NCI-H526 (cell line): ENCODE measurements at regions not wholly inside any gene's neighbourhood (a gene's known extent, or its start where the extent isn't known, plus 50 kb on each side); places are given as distances from the start of the nearest gene placed in this dataset.
"Not testable (repeated sequence)": the region's sequence is repeated elsewhere in the genome, so short reads cannot be mapped to it uniquely, and the experiment has no call there.

Source experiments
- DNase-seq, 2 experiments: peaks; one replicate each; lab custom pipeline; 2025; lab: John Stamatoyannopoulos, UW

DNA sequence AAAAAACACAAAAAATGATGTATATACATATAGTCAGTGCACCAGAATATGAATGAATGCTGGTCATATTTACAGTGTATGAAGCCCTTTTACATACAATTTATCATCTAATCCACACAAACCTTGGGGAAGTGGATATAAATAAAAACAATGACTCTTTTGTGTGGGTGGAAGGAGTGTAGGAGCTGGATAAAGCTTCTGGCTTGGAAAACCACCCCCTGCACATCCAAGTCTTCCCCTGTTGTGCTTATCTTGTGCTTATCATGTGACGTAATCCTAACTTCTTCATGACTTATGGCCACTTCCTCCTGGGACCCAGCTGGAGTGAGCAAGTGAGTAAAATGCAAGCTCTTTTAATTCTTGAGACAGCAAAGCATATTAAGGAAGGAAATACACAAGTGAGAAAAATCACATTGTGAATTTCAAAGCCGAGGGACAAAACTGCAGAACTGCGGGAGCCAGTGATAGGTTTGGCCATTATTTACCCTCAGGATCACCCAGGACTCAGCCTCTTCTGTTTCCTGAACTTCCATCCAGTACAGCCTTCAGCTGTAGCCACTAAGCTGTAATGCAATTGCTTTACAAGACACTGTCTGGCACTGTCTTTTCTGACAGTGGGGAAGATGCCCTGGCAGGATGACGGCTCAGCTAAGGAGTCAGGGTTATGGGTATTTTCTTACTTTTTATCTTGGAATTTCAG is 104.0 kb upstream of the PPM1J start:
- no peak for DNase-seq

GRCh38 chr1:112817555-112818373 is 102.6 kb upstream of the PPM1J start:
- no peak for DNase-seq

- DNase-seq, result no peak
Observed at GRCh38 chr1:112815376-112815775, 100.2 kb upstream of the PPM1J start.

DNA sequence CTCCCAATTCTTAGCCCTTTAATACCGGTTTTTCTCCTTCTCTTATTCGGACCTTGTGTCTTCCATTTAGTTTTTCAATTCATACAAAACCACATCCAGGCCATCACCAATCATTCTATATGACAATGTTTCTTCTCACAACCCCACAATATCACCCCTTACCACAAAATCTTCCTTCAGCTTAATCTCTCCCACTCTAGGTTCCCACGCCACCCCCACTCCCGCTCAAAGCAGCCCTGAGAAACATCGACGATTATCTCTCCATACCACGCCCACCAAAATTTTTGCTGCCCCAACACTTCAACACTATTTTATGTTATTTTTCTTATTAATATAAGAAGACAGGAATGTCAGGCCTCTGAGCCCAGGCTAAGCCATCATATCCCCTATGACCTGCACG is 99.5 kb upstream of the PPM1J start:
- not testable (repeated sequence) for DNase-seq

- DNase-seq, result peak; percentile 42 to 86
Observed at GRCh38 chr1:112808861-112809684, 93.9 kb upstream of the PPM1J start.

DNA sequence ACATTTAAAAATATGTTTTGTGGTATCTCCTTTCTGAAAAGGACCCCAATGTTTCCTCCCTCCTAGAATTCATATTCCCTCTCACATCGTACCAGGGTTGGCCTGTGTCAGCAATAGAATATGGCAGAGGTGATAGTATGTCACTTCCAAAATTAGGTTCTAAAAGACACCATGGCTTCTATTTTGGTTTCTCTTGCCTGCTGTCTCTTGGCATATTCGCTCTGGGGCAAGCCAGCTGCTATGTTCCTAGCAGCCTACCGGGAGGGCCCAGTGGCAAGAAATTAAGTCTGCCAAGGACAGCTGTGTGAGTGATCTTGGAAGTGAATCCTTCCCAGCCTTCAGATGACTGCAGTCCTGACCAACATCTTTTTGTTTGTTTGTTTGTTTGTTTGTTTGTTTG is 92.9 kb upstream of the PPM1J start:
- no peak for DNase-seq

DNA sequence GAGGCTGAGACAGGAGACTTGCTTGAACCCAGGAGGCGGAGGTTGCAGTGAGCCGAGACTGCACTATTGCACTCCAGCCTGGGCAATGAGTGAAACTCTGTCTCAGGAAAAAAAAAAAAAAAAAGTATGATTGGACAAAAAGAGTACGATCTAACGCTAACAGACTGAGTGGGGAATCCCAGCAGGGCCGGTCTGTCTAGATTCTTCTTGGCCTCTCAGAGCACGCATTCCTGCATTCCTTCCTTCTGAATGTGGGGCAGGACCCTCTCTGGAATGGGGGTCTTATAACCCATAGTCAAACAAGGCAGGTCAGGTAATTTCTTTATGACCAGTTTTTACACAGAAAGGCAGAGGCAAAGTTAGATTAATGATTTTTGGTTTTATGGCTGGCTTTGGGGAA is 92.0 kb upstream of the PPM1J start:
- DNase-seq, result no peak

- DNase-seq, result no peak
Observed at GRCh38 chr1:112806090-112806642, 91.0 kb upstream of the PPM1J start.

GRCh38 chr1:112805155-112805853 is 90.2 kb upstream of the PPM1J start:
- no peak for DNase-seq

- DNase-seq, result peak; percentile 55 to 93
Observed at GRCh38 chr1:112803906-112804762, 89.0 kb upstream of the PPM1J start.

GRCh38 chr1:112800289-112800688 is 85.2 kb upstream of the PPM1J start:
- DNase-seq, result no peak

DNA sequence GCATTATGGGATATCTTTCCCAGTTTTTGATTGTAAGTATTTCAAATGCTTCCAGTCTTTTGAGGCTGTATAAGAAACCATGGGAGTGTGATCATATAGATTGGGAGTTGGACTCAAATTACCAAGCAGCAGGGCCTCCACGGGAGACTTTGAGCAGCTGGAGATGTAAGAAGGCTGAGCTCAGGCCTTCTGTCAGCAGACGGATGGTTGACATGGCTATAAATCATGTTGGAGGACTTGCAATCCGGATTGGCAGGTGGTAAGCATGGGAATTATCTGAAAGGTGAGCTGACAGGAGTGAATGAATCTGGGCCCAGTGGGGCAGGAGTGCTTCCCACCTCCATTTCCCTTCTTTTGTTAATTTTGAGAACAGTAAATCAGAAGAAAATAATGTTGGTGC is 83.2 kb upstream of the PPM1J start:
- peak; percentile 10 to 35 for DNase-seq

DNA sequence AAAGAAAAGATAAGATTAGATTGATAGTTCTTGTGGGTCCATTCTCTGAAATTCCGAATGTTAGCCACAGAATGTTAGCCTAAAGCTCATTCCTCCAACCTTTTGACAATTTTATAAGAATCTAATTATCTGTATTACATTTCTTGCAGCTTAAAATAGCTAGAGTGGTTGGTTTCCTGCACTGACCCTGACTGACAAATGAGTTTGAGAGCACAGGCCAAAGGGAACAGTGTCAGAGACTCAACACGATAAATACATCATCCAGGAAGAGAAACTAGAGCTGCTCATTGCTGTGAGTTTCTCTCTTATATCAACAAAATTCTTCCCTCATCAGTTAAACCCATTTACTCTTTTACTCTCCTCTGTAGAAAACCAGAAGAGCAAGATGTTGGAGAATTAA is 82.1 kb upstream of the PPM1J start:
- DNase-seq, result no peak

DNA sequence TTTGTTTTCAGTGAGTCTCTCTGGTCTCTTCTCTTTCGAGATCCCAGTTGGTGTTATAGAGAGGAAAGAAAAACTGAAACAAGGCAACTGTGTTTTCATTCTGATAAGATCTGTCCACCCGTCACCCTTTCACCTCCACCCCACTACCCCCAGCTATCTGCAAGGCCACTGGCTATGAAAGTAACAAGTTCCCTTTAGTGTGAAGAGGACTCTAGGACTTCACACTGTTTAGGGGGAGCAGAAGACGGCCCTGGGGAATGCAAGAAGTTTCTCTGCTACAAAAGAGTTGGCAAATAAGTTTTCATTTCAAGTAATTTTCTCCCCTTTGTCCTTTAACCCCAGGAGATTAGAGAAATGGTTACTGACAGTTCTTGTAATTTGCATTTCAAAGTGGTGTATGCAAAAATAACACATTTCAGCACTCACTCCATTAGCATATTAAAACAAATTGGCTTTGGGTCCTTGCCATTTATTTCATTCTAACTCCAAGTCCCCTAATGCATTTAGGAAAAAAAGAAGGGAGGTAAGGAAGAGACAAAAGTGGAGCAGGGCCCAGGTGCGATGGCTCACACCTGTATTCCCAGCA is 79.6 kb upstream of the PPM1J start:
- peak; percentile 95 for DNase-seq

DNA sequence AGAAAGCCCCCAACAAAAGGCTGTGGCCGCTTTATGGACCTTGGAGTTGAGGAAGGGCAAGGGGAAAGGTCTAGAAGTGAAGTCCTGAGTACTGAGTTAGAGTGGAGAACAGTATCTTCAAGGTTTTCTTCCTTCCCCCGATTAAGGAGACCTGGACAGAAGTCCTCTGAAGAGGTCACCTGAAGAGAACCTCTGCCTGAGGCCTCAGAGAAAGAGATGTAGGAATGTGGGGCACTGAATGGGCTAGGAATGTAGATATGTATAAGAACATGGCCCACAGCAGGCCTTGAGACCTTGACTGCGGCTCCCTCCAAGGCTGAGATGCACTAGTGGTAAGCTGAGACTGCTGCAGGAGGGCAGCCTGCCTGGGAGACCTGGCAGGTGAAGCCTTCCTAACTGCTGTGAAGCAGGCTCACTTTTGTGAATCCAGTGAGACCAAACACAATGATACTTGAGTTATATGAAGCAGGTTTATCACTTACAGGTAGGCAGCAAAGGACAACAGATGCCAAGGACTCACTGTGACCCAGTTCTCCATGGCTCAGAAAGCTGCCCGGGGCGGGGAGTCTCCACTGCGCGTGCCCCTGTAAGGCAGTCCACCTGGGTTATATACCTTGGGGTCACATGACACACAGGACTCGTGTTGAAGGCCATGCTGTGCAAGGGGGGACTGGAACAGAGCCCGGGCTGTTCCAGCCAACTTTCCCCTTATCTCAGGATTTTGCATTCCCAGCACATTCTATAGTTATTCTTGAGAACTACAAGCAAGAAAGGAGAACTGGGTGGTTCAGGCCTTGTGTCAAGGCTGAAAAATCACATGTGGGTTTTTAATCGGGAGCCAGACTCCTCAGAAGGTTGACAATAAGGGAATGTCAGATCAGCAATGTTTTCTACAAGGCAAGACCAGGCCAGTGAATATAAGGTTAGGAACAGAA is 78.8 kb upstream of the PPM1J start:
- DNase-seq, result peak; percentile 61 to 82

- no peak for DNase-seq
Observed at GRCh38 chr1:112791723-112792104, 76.6 kb upstream of the PPM1J start.

DNA sequence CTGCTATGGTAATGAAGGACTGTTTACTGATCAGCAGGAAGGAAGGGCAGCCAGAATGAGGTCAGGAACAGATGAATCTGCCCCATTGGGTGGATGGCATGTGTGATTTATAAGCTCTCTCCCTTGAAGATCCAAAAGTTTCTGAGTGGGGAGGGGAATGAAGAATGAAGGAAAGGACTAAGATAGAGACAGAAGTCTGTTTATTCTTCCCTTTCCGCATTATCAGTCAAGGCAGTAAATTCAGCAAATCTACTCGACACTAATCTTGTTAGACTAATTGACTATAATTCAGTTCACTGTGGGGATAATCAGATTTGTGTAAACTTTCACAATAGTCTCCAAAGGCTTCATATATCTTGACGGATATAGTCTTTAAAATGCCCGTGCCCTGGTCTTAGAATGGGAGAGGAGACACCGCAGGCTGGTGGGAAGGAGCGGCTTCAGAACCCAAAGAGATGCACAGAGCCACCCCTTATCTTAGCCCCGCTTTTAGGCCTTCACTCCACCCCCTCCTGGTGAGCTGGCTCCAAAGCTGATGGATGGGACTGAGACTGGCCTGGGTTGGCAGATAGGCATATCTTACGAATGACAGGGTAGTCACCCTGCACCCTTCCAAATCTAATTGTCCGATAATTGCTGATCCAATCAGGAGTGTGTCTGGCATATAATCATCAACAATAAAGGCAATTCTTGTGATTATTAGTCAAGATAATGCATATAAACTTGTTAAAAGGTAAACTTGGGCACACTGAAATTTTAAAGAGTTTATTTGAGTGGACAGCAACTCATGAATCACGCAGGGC is 76.0 kb upstream of the PPM1J start:
- DNase-seq, result no peak

DNA sequence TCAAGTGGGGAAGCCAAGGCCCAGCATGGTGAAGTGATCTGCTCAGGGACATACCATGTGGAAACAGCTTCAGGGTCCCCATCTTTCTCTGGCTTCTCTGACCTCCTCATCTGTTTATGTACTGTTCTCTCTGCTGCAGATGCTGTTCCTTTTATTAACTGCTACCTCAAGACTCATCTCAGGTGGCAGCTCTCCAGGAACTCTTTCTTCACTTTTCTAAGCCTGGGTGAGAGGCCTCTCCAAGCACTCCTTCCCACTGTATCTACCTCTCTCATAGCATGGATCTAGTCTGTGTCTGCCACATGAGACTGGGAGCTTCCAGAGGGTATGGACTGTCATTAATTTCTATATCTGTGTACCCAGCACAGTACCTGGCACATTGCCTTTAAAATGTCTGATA is 73.4 kb upstream of the PPM1J start:
- no peak for DNase-seq
